Endothelial cell of umbilical vein (primary cell): ENCODE measurements at regions not wholly inside any gene's neighbourhood (a gene's known extent, or its start where the extent isn't known, plus 50 kb on each side); places are given as distances from the start of the nearest gene placed in this dataset.

Source experiments
- BruUV-seq: library from RNA; stranded (reverse); fragments of 400-500 nt; replicated peaks from 2 replicates; lab custom pipeline; 2021; lab: Mats Ljungman, UMichigan
- CTCF ChIA-PET: fragments of 300-600, 350-600 bp; sonication (Branson Sonifier 250); formaldehyde crosslinking; loops from one replicate; lab custom pipeline; 2021; ENCODE audit warnings: antibody characterized with exemption, inconsistent platforms; lab: Charles Lee
- POLR2A ChIA-PET: fragments of 300-600, 350-600 bp; sonication (Branson Sonifier 250); formaldehyde crosslinking; loops from one replicate; lab custom pipeline; 2021; ENCODE audit warnings: antibody characterized with exemption, inconsistent platforms; lab: Charles Lee
- DNase-seq: peaks from one replicate; pipeline ENCODE4 v3.0.0-alpha.2; 2011; ENCODE audit warnings: low read depth, low spot score
- FAIRE-seq: peaks from 2 replicates; lab custom pipeline; 2011; peaks lifted over from hg19 to GRCh38; lab: Jason Lieb, UNC
- H2AFZ ChIP-seq: 2 replicates; pipeline ENCODE4 v1.6.0; 2012; ENCODE audit warnings: low read depth, low read length, control low read depth, inconsistent platforms
- H3K27ac ChIP-seq: 2 replicates; pipeline ENCODE4 v1.5.1; 2011; ENCODE audit warnings: low read depth, mild to moderate bottlenecking, control low read depth, low read length, moderate library complexity; ENCODE audit not compliant: insufficient read depth
- H3K27me3 ChIP-seq, 2 experiments: 2 replicates each; pipeline versions ENCODE4 v1.6.0 to v1.6.1; 2011; ENCODE audit warnings: low read length in 2 of 2, mixed read lengths in 1 of 2; ENCODE audit not compliant: control insufficient read depth in 2 of 2, insufficient read depth in 2 of 2
- H3K36me3 ChIP-seq, 2 experiments: 2 replicates in 1 of 2; 3 replicates in 1 of 2; pipeline ENCODE4 v1.5.1; 2011; ENCODE audit warnings: low read length in 2 of 2, mild to moderate bottlenecking in 1 of 2, moderate library complexity in 1 of 2; ENCODE audit not compliant: control insufficient read depth in 2 of 2, insufficient read depth in 2 of 2; ENCODE audit errors: extremely low read depth in 1 of 2
- H3K4me1 ChIP-seq: 3 replicates; pipeline ENCODE4 v1.5.1; 2011; ENCODE audit warnings: mild to moderate bottlenecking, low read length; ENCODE audit not compliant: control insufficient read depth, insufficient read depth; ENCODE audit errors: extremely low read depth
- H3K4me2 ChIP-seq: 2 replicates; pipeline ENCODE4 v1.6.1; 2011; ENCODE audit warnings: low read length, control low read depth, mixed read lengths; ENCODE audit not compliant: insufficient read depth
- H3K4me3 ChIP-seq, 3 experiments: fragments of 200-600 bp in 1 of 3; sonication (generic), shearing (Covaris generic) in 1 of 3; replicated peaks in 1 of 3; 2 replicates each; pipeline ENCODE4 v1.5.1; 2011 to 2016; ENCODE audit warnings: control low read depth in 3 of 3, low read length in 3 of 3, mild to moderate bottlenecking in 2 of 3, inconsistent platforms in 1 of 3, low read depth in 1 of 3, moderate library complexity in 1 of 3; ENCODE audit not compliant: insufficient read depth in 1 of 3
- H3K79me2 ChIP-seq: 2 replicates; pipeline ENCODE4 v1.6.0; 2012; ENCODE audit warnings: low read length, inconsistent platforms; ENCODE audit not compliant: control insufficient read depth, insufficient read depth
- H3K9ac ChIP-seq: replicated peaks from 2 replicates; pipeline ENCODE3; 2011; ENCODE audit warnings: low read length, control low read depth; ENCODE audit not compliant: insufficient read depth; ENCODE audit errors: extremely low read depth
- H3K9me1 ChIP-seq: replicated peaks from 3 replicates; pipeline ENCODE4 v1.6.0; 2011; ENCODE audit warnings: mild to moderate bottlenecking, low read length; ENCODE audit not compliant: control insufficient read depth, insufficient read depth; ENCODE audit errors: extremely low read depth
- H3K9me3 ChIP-seq: replicated peaks from 2 replicates; pipeline ENCODE4 v1.5.1; 2012; ENCODE audit warnings: low read length, inconsistent platforms; ENCODE audit not compliant: control insufficient read depth, insufficient read depth
- H4K20me1 ChIP-seq: replicated peaks from 2 replicates; pipeline ENCODE3; 2011; ENCODE audit warnings: mild to moderate bottlenecking, low read length; ENCODE audit not compliant: control insufficient read depth, insufficient read depth; ENCODE audit errors: extremely low read depth
- CTCF ChIP-seq, 2 donors: IDR thresholded peaks; 1 replicate in 1 of 2; 2 replicates in 1 of 2; pipeline ENCODE4 v1.5.1; 2011; ENCODE audit warnings: low read length in 2 of 2, mild to moderate bottlenecking in 2 of 2, moderate library complexity in 2 of 2, control low read depth in 1 of 2, inconsistent platforms in 1 of 2, low read depth in 1 of 2; ENCODE audit not compliant: insufficient read depth in 1 of 2; ENCODE audit errors: extremely low read depth in 1 of 2
- EZH2 ChIP-seq: IDR thresholded peaks from 2 replicates; pipeline ENCODE4 v1.6.1; 2012; ENCODE audit warnings: borderline replicate concordance, low read depth, mild to moderate bottlenecking, moderate library complexity, low read length, inconsistent platforms; ENCODE audit not compliant: severe bottlenecking
- GATA2 ChIP-seq: IDR thresholded peaks from 2 replicates; pipeline ENCODE4 v1.7.0; 2011; ENCODE audit warnings: low read depth, mild to moderate bottlenecking, moderate library complexity, mixed read lengths, low read length; ENCODE audit not compliant: insufficient read length, insufficient read depth
- JUN ChIP-seq: IDR thresholded peaks from 2 replicates; pipeline ENCODE4 v1.6.1; 2011; ENCODE audit warnings: borderline replicate concordance, low read depth; ENCODE audit not compliant: insufficient read length, insufficient read depth
- MYC ChIP-seq: IDR thresholded peaks from one replicate; pipeline ENCODE4 v1.6.1; 2011; ENCODE audit warnings: mild to moderate bottlenecking, low read depth, low read length
- POLR2A ChIP-seq: IDR thresholded peaks from 2 replicates; pipeline ENCODE4 v1.6.1; 2012; ENCODE audit warnings: low read depth, mild to moderate bottlenecking, control low read depth, low read length
- POLR2AphosphoS5 ChIP-seq: IDR thresholded peaks from 2 replicates; pipeline ENCODE4 v1.6.1; 2012; ENCODE audit warnings: low read depth, mild to moderate bottlenecking, control low read depth, low read length, moderate library complexity; ENCODE audit not compliant: insufficient read depth
- dilution Hi-C: fragments of 300-500 bp; cut with MboI; formaldehyde crosslinking; loops from one replicate; pipeline ENCODE4 v1.15.0; 2019; ENCODE audit warnings: low sequenced_read_pairs; ENCODE audit not compliant: extremely low pct_ligation_motif_present
- intact Hi-C: fragments of 100-400 bp; cut with micrococcal nuclease; formaldehyde crosslinking; loops from one replicate; pipeline ENCODE4 v1.10.0; 2022
- TF ChIP-seq, protein P1 (sequence below): IDR thresholded peaks from 2 replicates; pipeline ENCODE4 v1.6.1; 2011; ENCODE audit not compliant: insufficient read depth, insufficient read length

GRCh38 chr7:106337754-106338153 is 53.0 kb upstream of the NAMPT start:
- no peak overlapping the region for H3K27ac ChIP-seq
- POLR2A ChIA-PET: no interaction called here
- H3K36me3 ChIP-seq: no peaks in the 10 kb centered on the region
- CTCF ChIA-PET: no interaction called here
- no peak overlapping the region for H3K4me3 ChIP-seq
- H3K4me1 ChIP-seq: no peaks in the 10 kb centered on the region
- DNase-seq: no peak
- intact Hi-C loops: no loop called here
- H3K9me1 ChIP-seq: no peaks in the 10 kb centered on the region
- no peak overlapping the region for H3K9ac ChIP-seq
- BruUV-seq: no TSS peak
- no peak for TF ChIP-seq CTCF (IDR thresholded peaks at IDR 0.05; ENCODE audit: extremely low read depth in 1 of 2, insufficient read depth in 1 of 2, low read depth in 1 of 2, low read length in 2 of 2)
- TF ChIP-seq MYC: no peak
- no peak for TF ChIP-seq JUN
- TF ChIP-seq, protein P1, sequence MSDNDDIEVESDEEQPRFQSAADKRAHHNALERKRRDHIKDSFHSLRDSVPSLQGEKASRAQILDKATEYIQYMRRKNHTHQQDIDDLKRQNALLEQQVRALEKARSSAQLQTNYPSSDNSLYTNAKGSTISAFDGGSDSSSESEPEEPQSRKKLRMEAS: no peak
- TF ChIP-seq POLR2AphosphoS5: no peak
- H2AFZ ChIP-seq: no peak overlapping the region
- H3K4me2 ChIP-seq: no peak overlapping the region
- H3K9me3 ChIP-seq: no peaks in the 10 kb centered on the region
- FAIRE-seq: no peak
- H3K27me3 ChIP-seq: no peaks in the 10 kb centered on the region
- no peaks in the 10 kb centered on the region for H3K79me2 ChIP-seq
- dilution Hi-C loops: no loop called here
- no peaks in the 10 kb centered on the region for H4K20me1 ChIP-seq

GRCh38 chr7:106335814-106336213 is 51.0 kb upstream of the NAMPT start:
- Histone ChIP-seq H3K4me1 (no peaks in the 10 kb centered on the region), H3K4me3 (no peak overlapping the region), H3K9ac (no peak overlapping the region), H3K79me2 (no peaks in the 10 kb centered on the region), H3K27me3 (peaks cover 0 to 3% of the 10 kb centered on the region in 2 experiments), H3K9me3 (no peaks in the 10 kb centered on the region), H2AFZ (no peak overlapping the region), H3K4me2 (no peak overlapping the region), H3K9me1 (no peaks in the 10 kb centered on the region), H4K20me1 (no peaks in the 10 kb centered on the region), H3K36me3 (no peaks in the 10 kb centered on the region), H3K27ac (no peak overlapping the region)
- dilution Hi-C loops (no loop called here), intact Hi-C loops (no loop called here)
- ChIA-PET POLR2A (no interaction called here), CTCF (no interaction called here)
- BruUV-seq: no TSS peak
- no peak for FAIRE-seq
- TF ChIP-seq GATA2: no peak
- TF ChIP-seq POLR2A: no peak
- no peak for TF ChIP-seq POLR2AphosphoS5
- no peak for TF ChIP-seq JUN
- TF ChIP-seq, protein P1: no peak
- TF ChIP-seq CTCF (IDR thresholded peaks at IDR 0.05; ENCODE audit: extremely low read depth in 1 of 2, insufficient read depth in 1 of 2, low read depth in 1 of 2, low read length in 2 of 2): no peak
- no peak for TF ChIP-seq EZH2
- no peak for TF ChIP-seq MYC
- DNase-seq: no peak
